Endothelial cell of umbilical vein (primary cell): ENCODE measurements at regions not wholly inside any gene's neighbourhood (a gene's known extent, or its start where the extent isn't known, plus 50 kb on each side); places are given as distances from the start of the nearest gene placed in this dataset.

Source experiments
- BruUV-seq: library from RNA; stranded (reverse); fragments of 400-500 nt; replicated peaks from 2 replicates; lab custom pipeline; 2021; lab: Mats Ljungman, UMichigan
- CTCF ChIA-PET: fragments of 300-600, 350-600 bp; sonication (Branson Sonifier 250); formaldehyde crosslinking; loops from one replicate; lab custom pipeline; 2021; ENCODE audit warnings: antibody characterized with exemption, inconsistent platforms; lab: Charles Lee
- POLR2A ChIA-PET: fragments of 300-600, 350-600 bp; sonication (Branson Sonifier 250); formaldehyde crosslinking; loops from one replicate; lab custom pipeline; 2021; ENCODE audit warnings: antibody characterized with exemption, inconsistent platforms; lab: Charles Lee
- DNase-seq: peaks from one replicate; pipeline ENCODE4 v3.0.0-alpha.2; 2011; ENCODE audit warnings: low read depth, low spot score
- FAIRE-seq: peaks from 2 replicates; lab custom pipeline; 2011; peaks lifted over from hg19 to GRCh38; lab: Jason Lieb, UNC
- H2AFZ ChIP-seq: 2 replicates; pipeline ENCODE4 v1.6.0; 2012; ENCODE audit warnings: low read depth, low read length, control low read depth, inconsistent platforms
- H3K27ac ChIP-seq: 2 replicates; pipeline ENCODE4 v1.5.1; 2011; ENCODE audit warnings: low read depth, mild to moderate bottlenecking, control low read depth, low read length, moderate library complexity; ENCODE audit not compliant: insufficient read depth
- H3K27me3 ChIP-seq, 2 experiments: 2 replicates each; pipeline versions ENCODE4 v1.6.0 to v1.6.1; 2011; ENCODE audit warnings: low read length in 2 of 2, mixed read lengths in 1 of 2; ENCODE audit not compliant: control insufficient read depth in 2 of 2, insufficient read depth in 2 of 2
- H3K36me3 ChIP-seq, 2 experiments: 2 replicates in 1 of 2; 3 replicates in 1 of 2; pipeline ENCODE4 v1.5.1; 2011; ENCODE audit warnings: low read length in 2 of 2, mild to moderate bottlenecking in 1 of 2, moderate library complexity in 1 of 2; ENCODE audit not compliant: control insufficient read depth in 2 of 2, insufficient read depth in 2 of 2; ENCODE audit errors: extremely low read depth in 1 of 2
- H3K4me1 ChIP-seq: 3 replicates; pipeline ENCODE4 v1.5.1; 2011; ENCODE audit warnings: mild to moderate bottlenecking, low read length; ENCODE audit not compliant: control insufficient read depth, insufficient read depth; ENCODE audit errors: extremely low read depth
- H3K4me2 ChIP-seq: 2 replicates; pipeline ENCODE4 v1.6.1; 2011; ENCODE audit warnings: low read length, control low read depth, mixed read lengths; ENCODE audit not compliant: insufficient read depth
- H3K4me3 ChIP-seq, 3 experiments: fragments of 200-600 bp in 1 of 3; sonication (generic), shearing (Covaris generic) in 1 of 3; replicated peaks in 1 of 3; 2 replicates each; pipeline ENCODE4 v1.5.1; 2011 to 2016; ENCODE audit warnings: control low read depth in 3 of 3, low read length in 3 of 3, mild to moderate bottlenecking in 2 of 3, inconsistent platforms in 1 of 3, low read depth in 1 of 3, moderate library complexity in 1 of 3; ENCODE audit not compliant: insufficient read depth in 1 of 3
- H3K79me2 ChIP-seq: 2 replicates; pipeline ENCODE4 v1.6.0; 2012; ENCODE audit warnings: low read length, inconsistent platforms; ENCODE audit not compliant: control insufficient read depth, insufficient read depth
- H3K9ac ChIP-seq: replicated peaks from 2 replicates; pipeline ENCODE3; 2011; ENCODE audit warnings: low read length, control low read depth; ENCODE audit not compliant: insufficient read depth; ENCODE audit errors: extremely low read depth
- H3K9me1 ChIP-seq: replicated peaks from 3 replicates; pipeline ENCODE4 v1.6.0; 2011; ENCODE audit warnings: mild to moderate bottlenecking, low read length; ENCODE audit not compliant: control insufficient read depth, insufficient read depth; ENCODE audit errors: extremely low read depth
- H3K9me3 ChIP-seq: replicated peaks from 2 replicates; pipeline ENCODE4 v1.5.1; 2012; ENCODE audit warnings: low read length, inconsistent platforms; ENCODE audit not compliant: control insufficient read depth, insufficient read depth
- H4K20me1 ChIP-seq: replicated peaks from 2 replicates; pipeline ENCODE3; 2011; ENCODE audit warnings: mild to moderate bottlenecking, low read length; ENCODE audit not compliant: control insufficient read depth, insufficient read depth; ENCODE audit errors: extremely low read depth
- CTCF ChIP-seq, 2 donors: IDR thresholded peaks; 1 replicate in 1 of 2; 2 replicates in 1 of 2; pipeline ENCODE4 v1.5.1; 2011; ENCODE audit warnings: low read length in 2 of 2, mild to moderate bottlenecking in 2 of 2, moderate library complexity in 2 of 2, control low read depth in 1 of 2, inconsistent platforms in 1 of 2, low read depth in 1 of 2; ENCODE audit not compliant: insufficient read depth in 1 of 2; ENCODE audit errors: extremely low read depth in 1 of 2
- EZH2 ChIP-seq: IDR thresholded peaks from 2 replicates; pipeline ENCODE4 v1.6.1; 2012; ENCODE audit warnings: borderline replicate concordance, low read depth, mild to moderate bottlenecking, moderate library complexity, low read length, inconsistent platforms; ENCODE audit not compliant: severe bottlenecking
- FOS ChIP-seq: IDR thresholded peaks from 2 replicates; pipeline ENCODE4 v1.6.1; 2011; ENCODE audit warnings: mild to moderate bottlenecking, low read length, moderate library complexity, borderline replicate concordance; ENCODE audit not compliant: insufficient read depth
- GATA2 ChIP-seq: IDR thresholded peaks from 2 replicates; pipeline ENCODE4 v1.7.0; 2011; ENCODE audit warnings: low read depth, mild to moderate bottlenecking, moderate library complexity, mixed read lengths, low read length; ENCODE audit not compliant: insufficient read length, insufficient read depth
- JUN ChIP-seq: IDR thresholded peaks from 2 replicates; pipeline ENCODE4 v1.6.1; 2011; ENCODE audit warnings: borderline replicate concordance, low read depth; ENCODE audit not compliant: insufficient read length, insufficient read depth
- MYC ChIP-seq: IDR thresholded peaks from one replicate; pipeline ENCODE4 v1.6.1; 2011; ENCODE audit warnings: mild to moderate bottlenecking, low read depth, low read length
- POLR2A ChIP-seq: IDR thresholded peaks from 2 replicates; pipeline ENCODE4 v1.6.1; 2012; ENCODE audit warnings: low read depth, mild to moderate bottlenecking, control low read depth, low read length
- POLR2AphosphoS5 ChIP-seq: IDR thresholded peaks from 2 replicates; pipeline ENCODE4 v1.6.1; 2012; ENCODE audit warnings: low read depth, mild to moderate bottlenecking, control low read depth, low read length, moderate library complexity; ENCODE audit not compliant: insufficient read depth
- dilution Hi-C: fragments of 300-500 bp; cut with MboI; formaldehyde crosslinking; loops from one replicate; pipeline ENCODE4 v1.15.0; 2019; ENCODE audit warnings: low sequenced_read_pairs; ENCODE audit not compliant: extremely low pct_ligation_motif_present
- intact Hi-C: fragments of 100-400 bp; cut with micrococcal nuclease; formaldehyde crosslinking; loops from one replicate; pipeline ENCODE4 v1.10.0; 2022
- TF ChIP-seq, protein P1 (sequence below): IDR thresholded peaks from 2 replicates; pipeline ENCODE4 v1.6.1; 2011; ENCODE audit not compliant: insufficient read depth, insufficient read length

DNA sequence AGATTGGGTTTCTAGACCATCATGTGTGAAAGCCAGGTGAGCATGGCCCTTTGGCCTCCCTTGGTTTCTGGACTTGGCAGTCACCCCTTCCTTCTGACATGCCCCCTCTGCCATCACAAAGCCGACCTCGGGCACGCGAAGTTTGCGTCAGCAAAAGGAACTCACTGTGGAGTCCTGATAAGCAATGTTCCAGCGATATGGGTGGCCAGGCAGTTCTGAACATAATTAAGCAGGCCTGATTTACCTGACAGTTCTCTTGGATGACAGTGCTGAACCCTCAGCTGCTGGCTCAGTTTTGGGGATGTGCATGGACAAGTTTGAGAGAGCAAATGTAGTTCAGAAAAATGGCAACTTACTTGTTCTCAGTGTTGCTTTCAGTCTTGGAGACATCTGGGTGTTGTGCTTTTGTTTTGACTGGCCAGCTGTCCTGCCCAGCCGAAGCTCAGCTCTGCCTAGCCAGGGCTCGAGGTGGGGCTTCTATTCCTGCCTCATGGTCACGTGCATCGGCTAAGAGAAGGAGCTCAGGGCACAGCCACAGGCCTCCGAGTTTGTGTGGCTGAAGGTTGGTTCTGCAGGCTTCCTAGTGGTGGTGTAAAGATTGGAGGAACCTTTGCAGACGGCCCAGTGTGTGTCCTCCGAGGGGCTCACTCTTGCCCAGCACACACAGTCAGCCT lies 78.3 kb downstream of the CLDN34 start:
- intact Hi-C loops, result no loop called here
- FAIRE-seq, result peak; percentile 91
- peak; percentile 86 for DNase-seq
- TF ChIP-seq CTCF (IDR thresholded peaks at IDR 0.05; ENCODE audit: extremely low read depth in 1 of 2, insufficient read depth in 1 of 2, low read depth in 1 of 2, low read length in 2 of 2) (no peak), POLR2AphosphoS5 (no peak), EZH2 (no peak), POLR2A (no peak), FOS (no peak), JUN (no peak), MYC (no peak), GATA2 (peak; percentile 60)
- TF ChIP-seq, protein P1, sequence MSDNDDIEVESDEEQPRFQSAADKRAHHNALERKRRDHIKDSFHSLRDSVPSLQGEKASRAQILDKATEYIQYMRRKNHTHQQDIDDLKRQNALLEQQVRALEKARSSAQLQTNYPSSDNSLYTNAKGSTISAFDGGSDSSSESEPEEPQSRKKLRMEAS, result peak; percentile 24
- peaks cover 58% of the 10 kb centered on the region for H3K4me1 ChIP-seq
- H3K9me1 ChIP-seq, result no peaks in the 10 kb centered on the region
- no peaks in the 10 kb centered on the region for H3K9me3 ChIP-seq
- H3K27me3 ChIP-seq, result no peaks in the 10 kb centered on the region
- H2AFZ ChIP-seq, result no peak overlapping the region
- POLR2A ChIA-PET, result interaction anchor here (1.4 kb wide), 1 partner anchor 22 kb away, joined by 4 read pairs; no protein-coding TSS in a partner anchor
- no peak overlapping the region for H3K4me3 ChIP-seq
- dilution Hi-C loops, result no loop called here
- H3K9ac ChIP-seq, result peak overlapping the region; percentile 40
- no TSS peak for BruUV-seq
- H3K4me2 ChIP-seq, result peak overlapping the region; percentile 44
- no peaks in the 10 kb centered on the region for H4K20me1 ChIP-seq
- CTCF ChIA-PET, result interaction anchor here (1.1 kb wide), 1 partner anchor 74 kb away, joined by 3 read pairs; no protein-coding TSS in a partner anchor
- H3K27ac ChIP-seq, result peak overlapping the region; percentile 79
- H3K36me3 ChIP-seq, result no peaks in the 10 kb centered on the region
- H3K79me2 ChIP-seq, result peaks cover 59% of the 10 kb centered on the region
